ENCODE measurements at regions not wholly inside any gene's neighbourhood (a gene's known extent, or its start where the extent isn't known, plus 50 kb on each side); places are given as distances from the start of the nearest gene placed in this dataset.

GRCh38 chr12:111221062-111222026 is 147.6 kb downstream of the PHETA1 start:
- DNase-seq = peak; percentile 35 to 64

GRCh38 chr12:111220363-111220762 is 148.5 kb downstream of the PHETA1 start:
- no peak for DNase-seq

GRCh38 chr12:111219440-111219839 is 149.5 kb downstream of the PHETA1 start:
- no peak for DNase-seq

- DNase-seq = no peak
Measured at GRCh38 chr12:111218499-111218898, 150.4 kb downstream of the PHETA1 start.

- DNase-seq = no peak
Measured at GRCh38 chr12:111216387-111217159, 152.3 kb downstream of the PHETA1 start.

GRCh38 chr12:111215881-111216280 is 153.0 kb downstream of the PHETA1 start:
- no peak for DNase-seq

GRCh38 chr12:111214401-111214800 is 154.5 kb downstream of the PHETA1 start:
- no peak for DNase-seq

GRCh38 chr12:111213561-111213960 is 155.3 kb downstream of the PHETA1 start:
- no peak for DNase-seq

- no peak for DNase-seq
Measured at GRCh38 chr12:111212814-111213456, 156.0 kb downstream of the PHETA1 start.

GRCh38 chr12:111211910-111212757 is 156.8 kb downstream of the PHETA1 start:
- DNase-seq = no peak

- no peak for DNase-seq
Measured at GRCh38 chr12:111209811-111210210, 159.1 kb downstream of the PHETA1 start.

GRCh38 chr12:111207761-111208160 is 161.1 kb downstream of the PHETA1 start:
- DNase-seq = no peak

GRCh38 chr12:111204788-111205241 is 164.1 kb downstream of the PHETA1 start:
- no peak for DNase-seq

- no peak for DNase-seq
Measured at GRCh38 chr12:111203969-111204368, 164.9 kb downstream of the PHETA1 start.

- peak; percentile 67 to 90 for DNase-seq
Measured at GRCh38 chr12:111203446-111203845, 165.4 kb downstream of the PHETA1 start.

- DNase-seq = no peak
Measured at GRCh38 chr12:111202237-111202915, 166.5 kb downstream of the PHETA1 start.

GRCh38 chr12:111201495-111202236 is 167.2 kb downstream of the PHETA1 start:
- DNase-seq = no peak

- no peak for DNase-seq
Measured at GRCh38 chr12:111201036-111201435, 167.9 kb downstream of the PHETA1 start.

- DNase-seq = no peak
Measured at GRCh38 chr12:111197376-111197944, 171.4 kb downstream of the PHETA1 start.

- peak; percentile 40 to 65 for DNase-seq
Measured at GRCh38 chr12:111196532-111196931, 172.4 kb downstream of the PHETA1 start.
